Activated naive CD4-positive, alpha-beta T cell treated with anti-CD3 and anti-CD28 coated beads, Interleukin-2, amount 10 ng/mL, durations not matched to agents 7 days and 5 days (primary cell): ENCODE measurements at regions not wholly inside any gene's neighbourhood (a gene's known extent, or its start where the extent isn't known, plus 50 kb on each side); places are given as distances from the start of the nearest gene placed in this dataset.

Experiments
- CTCF ChIA-PET: fragments of 350-600 bp; sonication (Branson Sonifier 250); formaldehyde crosslinking; loops from one replicate; lab custom pipeline; 2021; ENCODE audit warnings: antibody characterized with exemption; lab: Charles Lee
- DNase-seq: peaks from one replicate; pipeline ENCODE4 v3.0.0-alpha.2; 2020
- H3K27ac Mint-ChIP-seq: one replicate; pipeline ENCODE4 v1.8.0; 2021; ENCODE audit warnings: mild to moderate bottlenecking, moderate library complexity, mixed read lengths
- H3K27me3 Mint-ChIP-seq: one replicate; pipeline ENCODE4 v1.8.0; 2021; ENCODE audit warnings: mild to moderate bottlenecking, mixed read lengths
- H3K36me3 Mint-ChIP-seq: one replicate; pipeline ENCODE4 v1.8.0; 2021; ENCODE audit warnings: mixed read lengths
- H3K4me1 Mint-ChIP-seq: one replicate; pipeline ENCODE4 v1.8.0; 2021; ENCODE audit warnings: mixed read lengths
- H3K4me3 Mint-ChIP-seq: one replicate; pipeline ENCODE4 v1.8.0; 2021; ENCODE audit warnings: mild to moderate bottlenecking, moderate library complexity, mixed read lengths
- H3K9me3 Mint-ChIP-seq: one replicate; pipeline ENCODE4 v1.8.0; 2021; ENCODE audit warnings: mixed read lengths

DNA sequence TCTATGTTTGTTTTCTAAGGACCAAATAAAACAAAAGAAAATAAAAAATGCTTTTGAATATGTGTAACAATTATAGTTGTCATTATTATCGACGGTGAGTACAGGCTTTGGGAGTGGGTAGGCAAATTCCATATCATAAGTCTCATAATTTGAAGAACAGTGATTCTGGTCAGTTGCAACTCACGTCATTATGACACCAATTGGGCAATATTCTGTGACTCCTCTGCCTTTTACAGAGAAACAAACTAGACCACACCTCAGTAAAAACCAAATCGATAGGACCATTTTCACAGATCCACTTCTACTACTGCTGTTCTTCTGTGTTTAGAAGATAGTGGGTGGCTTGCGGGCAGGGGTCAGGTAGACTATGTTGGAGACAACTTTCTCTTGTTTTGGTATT is 250.1 kb downstream of the C4orf33 start:
- no peaks in the 10 kb centered on the region for H3K4me1 Mint-ChIP-seq
- H3K36me3 Mint-ChIP-seq: no peaks in the 10 kb centered on the region
- no peak overlapping the region for H3K27ac Mint-ChIP-seq
- CTCF ChIA-PET: no interaction called here
- no peak for DNase-seq
- H3K9me3 Mint-ChIP-seq: no peaks in the 10 kb centered on the region
- no peak overlapping the region for H3K4me3 Mint-ChIP-seq
- H3K27me3 Mint-ChIP-seq: no peaks in the 10 kb centered on the region

DNA sequence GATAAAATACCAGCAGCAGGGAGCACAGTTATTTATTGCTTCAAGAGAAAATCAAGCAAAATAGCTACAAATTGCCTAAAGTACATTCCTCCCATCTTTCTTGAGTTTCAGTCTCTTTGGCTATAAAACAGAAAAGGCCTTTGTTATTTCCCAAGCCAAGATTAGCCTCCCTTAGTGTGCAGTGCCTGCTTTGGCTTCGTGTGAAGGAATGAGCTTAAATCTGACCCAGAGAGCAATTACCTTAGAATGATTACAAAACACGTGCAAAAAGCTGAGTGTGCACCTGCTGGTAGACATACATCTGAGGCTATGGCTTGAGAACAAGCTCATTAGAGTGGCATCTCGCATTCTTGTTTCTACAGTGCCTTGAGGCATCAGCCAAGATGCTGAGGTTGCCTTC is 250.8 kb downstream of the C4orf33 start:
- no peak for DNase-seq
- Mint-ChIP-seq H3K9me3 (no peaks in the 10 kb centered on the region), H3K4me1 (no peaks in the 10 kb centered on the region), H3K27me3 (no peaks in the 10 kb centered on the region), H3K36me3 (no peaks in the 10 kb centered on the region), H3K27ac (no peak overlapping the region), H3K4me3 (no peak overlapping the region)
- CTCF ChIA-PET: no interaction called here

DNA sequence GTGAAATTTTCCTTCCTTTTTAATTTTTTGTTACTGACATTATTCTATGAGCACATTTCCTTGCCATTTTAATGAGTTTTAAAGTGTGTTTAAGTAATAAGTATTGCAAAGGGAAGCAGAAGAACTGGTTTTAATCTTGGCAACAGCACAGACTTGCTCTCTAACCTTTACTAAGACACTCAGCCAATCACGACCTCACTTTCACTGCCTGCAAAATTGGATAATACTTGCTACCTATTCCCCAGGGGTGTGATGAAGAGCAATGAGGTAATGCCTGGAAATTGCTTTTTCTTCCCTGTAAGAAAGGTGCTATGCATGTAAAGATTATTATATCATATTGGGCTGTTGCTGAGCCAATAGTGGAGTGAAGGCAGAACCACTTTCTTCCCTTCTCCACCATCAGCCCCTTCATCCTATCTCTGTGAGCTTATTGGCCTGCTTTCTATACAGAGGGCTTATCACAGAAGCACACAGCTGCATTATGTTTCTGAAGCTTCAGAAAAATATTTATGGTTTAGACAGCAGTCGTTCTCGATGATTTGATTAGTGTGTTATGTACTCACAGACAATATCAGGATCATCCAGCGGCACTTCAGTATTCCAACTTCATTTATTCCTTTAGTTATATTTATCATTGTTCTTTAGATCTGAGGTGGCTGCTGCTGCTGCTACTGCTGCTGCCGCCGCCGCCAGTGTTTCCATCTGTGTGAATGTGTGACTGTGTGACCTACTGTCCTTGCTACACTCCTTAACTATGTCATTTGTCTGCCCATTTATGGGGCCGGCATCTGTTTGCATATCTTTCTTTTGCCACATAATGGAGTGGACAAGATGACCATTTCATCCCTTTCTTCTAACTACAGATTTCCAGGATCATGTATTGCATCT is 255.1 kb downstream of the C4orf33 start:
- H3K9me3 Mint-ChIP-seq: no peaks in the 10 kb centered on the region
- no peaks in the 10 kb centered on the region for H3K4me1 Mint-ChIP-seq
- no peak for DNase-seq
- CTCF ChIA-PET: no interaction called here
- no peaks in the 10 kb centered on the region for H3K27me3 Mint-ChIP-seq
- no peak overlapping the region for H3K27ac Mint-ChIP-seq
- no peak overlapping the region for H3K4me3 Mint-ChIP-seq
- H3K36me3 Mint-ChIP-seq: no peaks in the 10 kb centered on the region

DNA sequence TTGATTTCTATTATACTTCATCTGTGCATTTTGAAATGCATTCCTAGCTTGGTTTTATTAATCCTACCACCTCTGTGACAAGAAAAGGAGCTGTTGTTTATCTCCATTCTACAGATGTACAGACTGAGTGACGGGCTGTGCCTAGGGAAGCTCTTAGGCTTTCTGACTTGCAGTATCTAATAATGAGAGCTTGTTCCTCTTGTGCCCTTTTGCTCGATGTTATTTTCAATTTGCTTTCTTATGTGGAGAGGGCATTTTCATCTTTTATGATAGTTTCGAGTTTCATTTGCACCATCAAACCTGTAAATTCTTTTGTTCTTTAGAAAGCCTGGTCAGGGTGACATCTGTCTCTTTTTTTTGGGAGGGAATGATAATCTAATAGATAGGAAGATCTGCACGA is 256.5 kb downstream of the C4orf33 start:
- no peak for DNase-seq
- no peaks in the 10 kb centered on the region for H3K27me3 Mint-ChIP-seq
- CTCF ChIA-PET: no interaction called here
- no peaks in the 10 kb centered on the region for H3K36me3 Mint-ChIP-seq
- no peaks in the 10 kb centered on the region for H3K9me3 Mint-ChIP-seq
- no peaks in the 10 kb centered on the region for H3K4me1 Mint-ChIP-seq
- no peak overlapping the region for H3K27ac Mint-ChIP-seq
- no peak overlapping the region for H3K4me3 Mint-ChIP-seq

DNA sequence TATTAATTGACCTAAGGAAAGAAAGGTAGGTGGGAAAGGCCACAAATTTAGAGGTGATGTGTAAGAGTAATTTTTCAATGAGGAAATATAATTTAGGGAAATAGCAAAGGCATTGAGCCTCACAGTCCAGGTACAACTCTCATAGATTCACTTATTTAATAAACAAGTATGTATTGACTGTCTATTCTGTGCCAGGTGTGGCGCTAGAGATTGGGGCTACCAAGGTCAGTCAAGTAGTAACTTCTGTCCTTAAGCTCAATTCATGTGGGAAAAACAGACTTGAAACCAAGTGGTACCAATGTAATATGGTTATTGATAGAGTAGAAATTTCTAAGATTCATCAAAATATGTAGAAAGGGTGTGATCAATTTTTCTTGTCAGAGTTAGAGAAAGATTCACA is 257.5 kb downstream of the C4orf33 start:
- no peak for DNase-seq
- CTCF ChIA-PET: no interaction called here
- H3K9me3 Mint-ChIP-seq: no peaks in the 10 kb centered on the region
- no peak overlapping the region for H3K27ac Mint-ChIP-seq
- no peaks in the 10 kb centered on the region for H3K27me3 Mint-ChIP-seq
- no peaks in the 10 kb centered on the region for H3K36me3 Mint-ChIP-seq
- no peak overlapping the region for H3K4me3 Mint-ChIP-seq
- H3K4me1 Mint-ChIP-seq: no peaks in the 10 kb centered on the region

DNA sequence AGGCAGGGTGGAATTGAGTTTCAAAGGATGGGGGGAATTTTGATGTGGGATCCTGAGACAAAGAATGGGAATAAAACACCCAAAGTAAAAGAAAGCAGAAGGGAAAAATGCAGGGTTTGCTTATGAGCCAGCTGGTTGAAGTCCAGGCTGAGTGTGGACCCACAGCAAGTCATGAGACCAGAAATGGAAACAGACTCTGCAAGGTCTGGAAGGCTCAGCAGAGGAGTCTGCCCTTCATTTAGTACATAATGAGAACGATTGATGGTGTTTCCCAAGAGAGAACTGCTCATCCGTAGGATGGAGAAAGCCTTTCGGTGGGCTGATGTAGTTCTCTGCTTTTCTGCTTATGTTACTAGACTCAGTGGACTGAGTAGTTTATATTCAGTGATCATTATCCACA is 259.1 kb downstream of the C4orf33 start:
- no peak overlapping the region for H3K27ac Mint-ChIP-seq

DNA sequence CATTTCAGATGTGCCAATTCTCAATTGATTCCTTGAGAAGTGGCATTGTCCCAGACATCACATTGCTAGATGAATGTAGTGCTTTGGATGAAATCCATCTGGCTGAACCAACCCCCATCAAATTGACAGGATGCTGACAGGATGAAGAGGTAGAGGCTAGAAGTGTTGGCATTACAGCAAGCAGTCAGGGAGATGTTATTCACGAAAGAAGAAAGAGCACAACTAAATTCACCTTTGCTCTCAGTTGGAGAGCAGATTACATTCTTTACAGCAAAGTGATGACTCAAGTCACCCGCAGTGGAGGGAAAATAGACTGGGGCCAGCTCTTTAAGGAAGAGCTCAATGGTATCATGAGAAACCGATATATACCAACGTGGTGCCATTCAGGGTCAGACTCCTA is 259.6 kb downstream of the C4orf33 start:
- H3K4me1 Mint-ChIP-seq: no peaks in the 10 kb centered on the region
- no peaks in the 10 kb centered on the region for H3K36me3 Mint-ChIP-seq
- no peak overlapping the region for H3K27ac Mint-ChIP-seq
- CTCF ChIA-PET: no interaction called here
- H3K4me3 Mint-ChIP-seq: no peak overlapping the region
- H3K27me3 Mint-ChIP-seq: no peaks in the 10 kb centered on the region
- H3K9me3 Mint-ChIP-seq: no peaks in the 10 kb centered on the region
- no peak for DNase-seq

More for the DNA sequence above, 259.1 kb downstream of the C4orf33 start:
- DNase-seq: no peak
- Mint-ChIP-seq H3K9me3 (no peaks in the 10 kb centered on the region), H3K4me3 (no peak overlapping the region), H3K4me1 (no peaks in the 10 kb centered on the region), H3K27me3 (no peaks in the 10 kb centered on the region), H3K36me3 (no peaks in the 10 kb centered on the region)
- CTCF ChIA-PET: no interaction called here

DNA sequence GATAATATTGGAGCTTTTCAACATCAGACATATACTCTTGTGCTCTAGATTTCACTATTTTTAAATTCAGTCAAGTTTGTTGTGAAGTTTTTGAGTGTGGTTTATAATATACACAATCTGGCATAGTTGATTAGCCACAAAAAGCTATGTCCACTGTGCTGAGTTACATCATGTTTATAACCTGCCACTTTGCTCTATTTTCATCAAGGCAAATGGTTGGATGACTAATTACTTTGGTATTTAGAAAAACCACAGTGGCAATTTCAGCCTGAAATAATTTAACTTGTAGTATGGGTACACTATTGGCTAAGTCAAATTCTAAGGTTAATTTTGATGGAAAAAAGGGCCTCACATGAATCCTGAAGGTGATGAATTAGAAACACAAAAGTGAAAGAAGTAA is 262.6 kb downstream of the C4orf33 start:
- no peak for DNase-seq
- Mint-ChIP-seq H3K27me3 (no peaks in the 10 kb centered on the region), H3K36me3 (no peaks in the 10 kb centered on the region), H3K9me3 (no peaks in the 10 kb centered on the region), H3K27ac (no peak overlapping the region), H3K4me3 (no peak overlapping the region), H3K4me1 (no peaks in the 10 kb centered on the region)
- CTCF ChIA-PET: interaction anchor here (1.9 kb wide), 1 partner anchor 282 kb away, joined by 6 read pairs; no protein-coding TSS in a partner anchor

DNA sequence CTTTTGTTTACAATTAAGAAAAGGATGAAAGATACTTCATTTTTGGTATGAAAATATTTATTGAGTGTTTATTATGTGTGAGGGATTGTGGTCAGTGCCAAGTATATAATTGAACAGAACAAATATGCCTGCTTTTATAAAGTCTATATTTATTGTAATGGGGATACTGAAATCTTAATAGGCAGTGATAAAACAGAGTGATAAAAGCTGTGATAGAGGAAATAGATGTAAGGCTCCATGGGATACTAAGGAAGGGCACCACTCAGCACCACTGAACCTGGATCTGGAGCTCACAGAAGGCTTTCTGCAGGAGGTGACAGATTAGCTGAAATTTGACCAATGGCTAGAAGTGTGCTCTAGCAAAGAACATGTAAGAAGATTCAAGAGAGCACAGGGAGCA is 263.5 kb downstream of the C4orf33 start:
- CTCF ChIA-PET: interaction anchor here (1.9 kb wide), 1 partner anchor 281 kb away, joined by 6 read pairs; no protein-coding TSS in a partner anchor
- DNase-seq: no peak
- H3K36me3 Mint-ChIP-seq: no peaks in the 10 kb centered on the region
- no peak overlapping the region for H3K27ac Mint-ChIP-seq
- H3K9me3 Mint-ChIP-seq: no peaks in the 10 kb centered on the region
- H3K4me1 Mint-ChIP-seq: no peaks in the 10 kb centered on the region
- H3K27me3 Mint-ChIP-seq: no peaks in the 10 kb centered on the region
- no peak overlapping the region for H3K4me3 Mint-ChIP-seq

DNA sequence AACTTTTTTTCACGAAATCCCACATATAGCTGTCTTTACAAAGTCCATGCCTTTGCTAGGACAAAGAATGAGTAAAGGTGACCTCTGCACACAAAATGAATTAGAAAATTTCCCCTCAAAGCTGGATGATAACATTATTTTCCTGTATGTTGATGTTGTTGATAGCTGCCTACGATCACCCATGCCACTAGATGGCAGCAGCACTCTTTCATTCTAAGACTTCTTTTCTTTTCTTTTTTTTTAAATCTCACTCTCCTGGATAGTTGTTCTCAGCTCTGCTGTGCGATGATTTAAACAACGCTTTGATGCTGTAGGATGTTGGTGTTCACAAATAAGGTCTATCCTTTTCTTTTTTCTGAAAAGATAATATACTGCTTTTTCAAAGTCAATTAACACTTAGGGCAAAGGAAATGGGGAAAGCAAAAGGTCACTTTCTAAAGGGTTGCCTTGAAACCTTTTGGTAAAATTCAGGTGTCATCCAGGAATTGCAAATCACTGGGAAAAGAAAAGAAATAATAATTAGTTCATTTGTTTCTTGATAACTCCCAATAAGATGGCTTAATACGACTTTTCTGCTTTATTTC is 266.8 kb downstream of the C4orf33 start:
- Mint-ChIP-seq H3K36me3 (no peaks in the 10 kb centered on the region), H3K9me3 (no peaks in the 10 kb centered on the region)
- DNase-seq: peak; percentile 55

DNA sequence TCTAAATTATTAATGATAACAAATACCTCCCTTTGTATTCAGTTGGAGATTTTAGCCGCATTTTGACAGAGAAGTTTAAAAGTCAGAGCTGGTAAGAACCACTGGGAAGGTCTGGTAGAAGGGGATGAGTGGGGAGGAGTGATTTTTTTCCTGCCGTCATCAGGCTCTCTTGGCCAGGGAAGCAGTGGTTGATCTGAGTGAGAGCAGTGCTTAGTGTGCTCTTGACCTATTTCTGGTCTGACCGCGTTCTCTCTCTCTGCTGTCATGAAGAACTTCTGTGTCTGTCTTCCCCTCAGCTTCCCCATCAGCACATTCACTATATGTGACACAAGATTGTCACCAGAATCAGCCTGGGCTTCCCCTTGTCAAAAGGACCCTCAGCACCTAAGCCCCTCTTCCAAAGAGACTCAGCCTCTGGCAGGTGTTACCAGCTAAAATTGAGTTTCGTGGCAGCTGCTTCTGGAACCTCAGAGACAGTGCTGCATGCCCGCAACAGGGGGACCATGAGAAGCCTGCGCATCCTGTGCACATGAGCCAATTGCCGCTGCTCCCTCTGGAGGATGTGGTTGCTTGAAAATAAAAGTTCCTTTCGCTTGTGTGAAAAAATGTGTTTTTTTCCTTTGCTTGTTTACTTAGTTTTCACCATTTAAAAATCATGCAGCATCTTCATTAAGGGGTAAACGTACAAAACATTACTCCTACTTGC is 268.9 kb downstream of the C4orf33 start:
- CTCF ChIA-PET: interaction anchor here (3.7 kb wide), 1 partner anchor 276 kb away, joined by 34 read pairs; no protein-coding TSS in a partner anchor
- Mint-ChIP-seq H3K27me3 (no peaks in the 10 kb centered on the region), H3K4me3 (no peak overlapping the region), H3K27ac (no peak overlapping the region), H3K36me3 (no peaks in the 10 kb centered on the region), H3K9me3 (no peaks in the 10 kb centered on the region), H3K4me1 (no peaks in the 10 kb centered on the region)
- DNase-seq: no peak

More for the DNA sequence above, 266.8 kb downstream of the C4orf33 start:
- no peak overlapping the region for H3K27ac Mint-ChIP-seq
- no peaks in the 10 kb centered on the region for H3K4me1 Mint-ChIP-seq
- no peak overlapping the region for H3K4me3 Mint-ChIP-seq
- no peaks in the 10 kb centered on the region for H3K27me3 Mint-ChIP-seq
- CTCF ChIA-PET: interaction anchor here (0.7 to 3.7 kb wide), 5 partner anchors 53 to 320 kb away, joined by 3 to 34 read pairs (median 4); no protein-coding TSS in a partner anchor

DNA sequence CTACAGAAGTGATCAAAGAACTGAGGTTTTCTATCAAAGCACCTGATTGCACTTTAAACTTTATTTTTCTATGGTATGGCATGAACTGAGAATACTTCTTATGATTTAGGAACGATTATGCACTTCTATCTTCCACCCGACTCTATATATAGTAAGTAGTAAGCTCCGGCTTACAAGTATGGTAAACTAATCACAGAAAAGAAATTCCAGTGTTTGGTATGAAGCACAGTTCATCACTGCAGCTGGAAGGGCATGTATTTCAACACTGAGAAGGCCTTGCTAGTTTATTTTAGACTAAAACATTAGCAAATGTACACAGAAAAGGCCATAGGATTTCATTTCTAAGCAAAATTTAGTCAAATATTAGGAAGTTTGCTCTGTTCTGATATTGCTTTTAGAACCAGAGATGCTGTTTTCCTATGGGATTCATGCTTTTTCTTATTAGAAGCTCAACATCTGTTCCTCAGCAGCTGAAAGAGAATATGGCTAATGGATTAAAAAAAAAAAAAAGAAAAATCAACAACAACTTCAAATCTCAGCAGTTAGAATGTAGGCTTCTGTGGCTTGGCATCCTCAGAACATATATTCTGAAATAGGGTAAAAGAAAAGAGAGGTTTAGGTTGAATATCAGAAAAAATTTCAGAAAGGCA is 273.5 kb downstream of the C4orf33 start:
- Mint-ChIP-seq H3K4me1 (no peaks in the 10 kb centered on the region), H3K9me3 (no peaks in the 10 kb centered on the region), H3K4me3 (no peak overlapping the region), H3K27ac (no peak overlapping the region), H3K36me3 (no peaks in the 10 kb centered on the region), H3K27me3 (no peaks in the 10 kb centered on the region)
- DNase-seq: no peak
- CTCF ChIA-PET: no interaction called here

DNA sequence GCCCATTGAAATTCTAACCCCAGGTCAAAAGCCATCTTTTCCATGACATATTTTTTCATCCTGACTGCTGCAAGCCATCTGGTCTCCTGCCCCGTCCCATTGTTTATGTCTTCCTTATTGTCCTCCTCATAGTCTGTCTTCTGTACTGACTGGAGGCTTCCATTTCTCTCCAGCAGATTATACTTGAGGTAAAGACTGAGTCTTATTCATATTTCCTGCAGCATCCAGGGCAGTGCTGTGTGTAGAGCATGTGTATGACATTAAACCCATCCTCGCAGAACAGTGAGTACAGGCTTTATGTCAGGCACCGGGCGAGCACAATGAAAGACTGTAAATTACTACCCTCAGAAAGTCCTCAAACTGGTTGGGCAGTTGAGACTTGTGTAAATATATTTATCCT is 275.1 kb downstream of the C4orf33 start:
- no peak for DNase-seq
- Mint-ChIP-seq H3K4me1 (no peaks in the 10 kb centered on the region), H3K27ac (no peak overlapping the region), H3K9me3 (no peaks in the 10 kb centered on the region), H3K4me3 (no peak overlapping the region), H3K27me3 (no peaks in the 10 kb centered on the region), H3K36me3 (no peaks in the 10 kb centered on the region)
- CTCF ChIA-PET: no interaction called here

DNA sequence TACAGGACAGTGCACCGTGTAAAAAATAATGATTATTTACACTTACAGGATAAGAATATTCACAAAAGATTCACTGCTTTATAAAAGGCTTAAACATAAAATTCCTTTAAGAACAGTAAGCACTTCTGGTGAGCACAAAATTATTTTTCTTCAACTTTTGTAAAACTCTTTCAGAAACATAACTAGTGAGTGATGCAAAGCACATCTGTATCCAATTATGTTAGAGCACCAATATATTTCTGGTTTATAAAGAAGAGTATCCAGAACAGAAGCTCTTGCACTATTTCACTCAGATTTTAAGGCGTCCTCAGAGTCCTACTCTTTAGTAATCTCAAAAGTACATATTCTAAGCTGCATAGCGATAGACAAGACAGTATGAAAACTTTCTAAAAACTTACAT is 276.0 kb downstream of the C4orf33 start:
- H3K9me3 Mint-ChIP-seq: no peaks in the 10 kb centered on the region
- H3K4me3 Mint-ChIP-seq: no peak overlapping the region
- no peak overlapping the region for H3K27ac Mint-ChIP-seq
- no peak for DNase-seq
- H3K36me3 Mint-ChIP-seq: no peaks in the 10 kb centered on the region
- H3K27me3 Mint-ChIP-seq: no peaks in the 10 kb centered on the region
- CTCF ChIA-PET: no interaction called here
- H3K4me1 Mint-ChIP-seq: no peaks in the 10 kb centered on the region
